Uterus (tissue), 3 donors: ENCODE measurements at regions not wholly inside any gene's neighbourhood (a gene's known extent, or its start where the extent isn't known, plus 50 kb on each side); places are given as distances from the start of the nearest gene placed in this dataset.

Experiments
- DNase-seq, 2 donors: peaks; one replicate each; pipeline ENCODE4 v3.0.0-alpha.2; 2019 to 2020
- H3K27ac ChIP-seq, 2 donors: fragments of 200-600 bp; sonication (generic); 1 replicate in 1 of 2; 2 replicates in 1 of 2; pipeline ENCODE4 v1.5.1; 2016 to 2018
- H3K27me3 ChIP-seq, 2 donors: fragments of 200-600 bp; sonication (generic); one replicate each; pipeline ENCODE4 v1.5.1; 2018 to 2019; ENCODE audit warnings: control low read depth in 1 of 2
- H3K36me3 ChIP-seq, 2 donors: fragments of 200-600 bp; sonication (generic); one replicate each; pipeline ENCODE4 v1.5.1; 2019; ENCODE audit warnings: control low read depth in 1 of 2
- H3K4me1 ChIP-seq, 2 donors: fragments of 200-600 bp; sonication (generic); one replicate each; pipeline ENCODE4 v1.5.1; 2018 to 2019; ENCODE audit warnings: control low read depth in 1 of 2
- H3K4me3 ChIP-seq, 2 donors: fragments of 200-600 bp; sonication (generic); 1 replicate in 1 of 2; 2 replicates in 1 of 2; pipeline ENCODE4 v1.5.1; 2018 to 2019; ENCODE audit warnings: mild to moderate bottlenecking in 1 of 2
- H3K9me3 ChIP-seq, 2 donors: fragments of 200-600 bp; sonication (generic); one replicate each; pipeline ENCODE4 v1.5.1; 2019; ENCODE audit warnings: control low read depth in 1 of 2
- POLR2A ChIP-seq, 2 donors: fragments of 450-650 bp; IDR thresholded peaks; one replicate each; pipeline ENCODE4 v1.6.1; 2016; ENCODE audit warnings: antibody characterized with exemption in 2 of 2, mild to moderate bottlenecking in 1 of 2, moderate library complexity in 1 of 2
- intact Hi-C: fragments of 100-400 bp; cut with DNase I; formaldehyde crosslinking; loops from one replicate; pipeline ENCODE4 v1.15.1; 2023; ENCODE audit warnings: low total_unique reads
- TF ChIP-seq, protein P1 (sequence below), 4 experiments: fragments of 200-600 bp in 2 of 4; fragments of 450-650 bp in 2 of 4; sonication (generic) in 2 of 4; IDR thresholded peaks; one replicate each; pipeline ENCODE4 v1.5.1; 2016 to 2019; ENCODE audit warnings: antibody characterized with exemption in 4 of 4, mild to moderate bottlenecking in 2 of 4, moderate library complexity in 1 of 4
- donor health status: DM: yes; HTN: yes; CAD: no.

DNA sequence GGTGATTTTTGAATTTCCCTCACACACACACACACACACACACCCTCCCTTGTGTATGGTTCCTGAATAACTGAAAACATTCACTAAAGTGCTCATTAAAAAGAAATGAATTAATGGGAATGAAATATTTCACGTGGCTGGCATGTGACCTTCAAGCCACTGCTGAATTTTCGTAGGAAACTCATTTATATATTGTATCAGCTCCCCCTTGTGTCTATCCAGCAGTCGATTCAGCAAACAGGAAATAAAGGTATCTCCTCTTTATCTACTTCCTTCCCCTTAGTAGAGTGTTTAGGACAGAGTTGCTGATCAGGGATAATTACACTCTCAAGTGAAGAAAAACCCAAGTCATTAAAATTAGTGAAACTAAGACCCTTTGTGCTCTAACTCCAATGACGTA, 912.6 kb upstream of the LCORL start:
- intact Hi-C loops: no loop called here

DNA sequence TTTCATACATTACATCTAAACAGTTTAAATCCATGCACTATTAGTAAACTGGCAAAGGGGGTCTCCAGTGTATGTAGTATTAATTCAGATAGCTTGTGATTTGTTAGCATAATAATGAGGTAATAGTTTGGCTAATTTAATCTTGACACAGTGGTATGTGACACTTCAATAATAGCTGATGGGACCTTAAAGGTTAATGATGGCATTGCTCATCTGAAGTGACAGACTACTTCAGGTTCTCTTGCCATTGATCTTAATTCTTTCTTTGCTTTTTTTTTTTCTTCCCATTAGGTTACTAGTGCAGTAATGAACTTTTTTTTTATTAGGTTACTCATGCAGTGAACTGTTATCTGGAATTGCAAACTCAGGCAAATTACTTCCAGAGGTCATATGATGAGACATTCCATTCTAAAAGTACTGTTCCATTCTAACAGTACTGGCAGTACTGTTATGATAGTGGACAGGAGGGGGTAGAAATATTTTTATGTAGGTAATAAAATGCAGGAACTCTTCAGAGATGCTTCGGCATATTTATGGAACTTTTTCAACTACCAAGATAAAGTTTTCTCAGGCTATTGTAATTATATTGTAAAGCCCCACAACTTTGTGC, 911.3 kb upstream of the LCORL start:
- DNase-seq: no peak
- H3K27me3 ChIP-seq: no peaks in the 10 kb centered on the region
- TF ChIP-seq POLR2A (IDR thresholded peaks at IDR 0.05): no peak
- no peaks in the 10 kb centered on the region for H3K36me3 ChIP-seq
- H3K27ac ChIP-seq: no peak overlapping the region
- H3K4me1 ChIP-seq: no peaks in the 10 kb centered on the region
- no peak overlapping the region for H3K4me3 ChIP-seq
- intact Hi-C loops: no loop called here
- H3K9me3 ChIP-seq: no peaks in the 10 kb centered on the region

More for the DNA sequence above, 912.6 kb upstream of the LCORL start:
- DNase-seq: no peak
- H3K36me3 ChIP-seq: no peaks in the 10 kb centered on the region
- H3K4me3 ChIP-seq: no peak overlapping the region
- no peaks in the 10 kb centered on the region for H3K9me3 ChIP-seq
- no peaks in the 10 kb centered on the region for H3K27me3 ChIP-seq
- no peaks in the 10 kb centered on the region for H3K4me1 ChIP-seq
- TF ChIP-seq, protein P1, sequence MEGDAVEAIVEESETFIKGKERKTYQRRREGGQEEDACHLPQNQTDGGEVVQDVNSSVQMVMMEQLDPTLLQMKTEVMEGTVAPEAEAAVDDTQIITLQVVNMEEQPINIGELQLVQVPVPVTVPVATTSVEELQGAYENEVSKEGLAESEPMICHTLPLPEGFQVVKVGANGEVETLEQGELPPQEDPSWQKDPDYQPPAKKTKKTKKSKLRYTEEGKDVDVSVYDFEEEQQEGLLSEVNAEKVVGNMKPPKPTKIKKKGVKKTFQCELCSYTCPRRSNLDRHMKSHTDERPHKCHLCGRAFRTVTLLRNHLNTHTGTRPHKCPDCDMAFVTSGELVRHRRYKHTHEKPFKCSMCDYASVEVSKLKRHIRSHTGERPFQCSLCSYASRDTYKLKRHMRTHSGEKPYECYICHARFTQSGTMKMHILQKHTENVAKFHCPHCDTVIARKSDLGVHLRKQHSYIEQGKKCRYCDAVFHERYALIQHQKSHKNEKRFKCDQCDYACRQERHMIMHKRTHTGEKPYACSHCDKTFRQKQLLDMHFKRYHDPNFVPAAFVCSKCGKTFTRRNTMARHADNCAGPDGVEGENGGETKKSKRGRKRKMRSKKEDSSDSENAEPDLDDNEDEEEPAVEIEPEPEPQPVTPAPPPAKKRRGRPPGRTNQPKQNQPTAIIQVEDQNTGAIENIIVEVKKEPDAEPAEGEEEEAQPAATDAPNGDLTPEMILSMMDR (IDR thresholded peaks at IDR 0.05): peak in 1 of 4 experiments; percentile 7
- no peak for TF ChIP-seq POLR2A (IDR thresholded peaks at IDR 0.05)
- no peak overlapping the region for H3K27ac ChIP-seq

DNA sequence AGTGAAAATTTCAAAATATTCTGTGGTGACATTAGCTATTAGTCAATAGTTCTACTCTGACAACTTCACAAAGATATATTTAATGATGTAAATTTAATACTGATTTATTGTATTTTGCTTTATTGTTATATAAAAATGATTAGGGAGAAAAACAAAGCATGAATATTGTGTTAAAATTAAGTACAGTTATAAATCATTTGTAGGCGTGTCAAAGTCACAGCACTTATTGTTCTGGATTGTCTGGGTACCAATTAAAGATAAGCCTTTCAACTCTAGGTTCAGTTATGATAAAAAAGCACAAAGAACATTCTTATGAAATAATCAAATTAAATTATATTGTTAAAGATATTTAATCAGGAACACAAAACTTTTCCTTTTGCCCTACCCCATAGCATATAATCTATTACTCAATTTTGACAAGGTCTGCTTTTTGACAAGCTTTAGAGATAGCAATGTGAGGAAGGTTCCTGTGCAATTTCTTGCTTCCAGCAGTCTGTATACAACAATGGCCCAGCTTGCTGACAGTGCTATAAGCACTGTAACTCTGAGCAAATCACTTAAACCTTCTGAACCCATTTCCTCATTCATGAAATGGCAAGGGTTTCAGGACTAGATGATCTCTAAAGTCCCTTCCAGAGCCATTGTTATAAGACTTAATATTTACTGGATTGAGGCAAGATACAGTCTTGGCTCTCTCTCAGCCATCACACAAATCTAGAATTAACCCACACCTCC, 910.3 kb upstream of the LCORL start:
- intact Hi-C loops: no loop called here
- DNase-seq: no peak
- no peak for TF ChIP-seq POLR2A (IDR thresholded peaks at IDR 0.05)
- TF ChIP-seq, protein P1 (IDR thresholded peaks at IDR 0.05): no peak
- H3K36me3 ChIP-seq: no peaks in the 10 kb centered on the region
- H3K27ac ChIP-seq: no peak overlapping the region
- no peak overlapping the region for H3K4me3 ChIP-seq
- H3K9me3 ChIP-seq: no peaks in the 10 kb centered on the region
- no peaks in the 10 kb centered on the region for H3K27me3 ChIP-seq
- H3K4me1 ChIP-seq: no peaks in the 10 kb centered on the region

DNA sequence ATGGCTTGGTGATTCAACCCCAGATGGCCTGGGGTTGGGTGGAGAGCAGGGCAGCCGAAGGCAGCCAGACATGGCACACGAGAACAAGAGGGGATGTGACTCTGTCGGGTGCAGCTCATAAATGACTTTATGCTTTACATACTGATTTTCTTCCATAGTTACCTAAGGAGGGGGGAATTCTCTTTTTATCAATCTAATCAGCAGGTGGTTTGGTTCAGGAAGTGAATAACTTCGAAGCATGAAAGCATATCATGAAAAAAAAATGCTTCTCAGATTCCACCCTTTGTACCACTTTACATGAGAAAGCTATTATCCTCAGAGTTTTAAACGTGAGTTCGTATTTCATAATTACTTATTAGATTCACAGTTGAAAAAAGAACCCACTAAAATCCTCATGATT, 908.9 kb upstream of the LCORL start:
- H3K27ac ChIP-seq: no peak overlapping the region
- no peaks in the 10 kb centered on the region for H3K4me1 ChIP-seq
- TF ChIP-seq POLR2A (IDR thresholded peaks at IDR 0.05): no peak
- TF ChIP-seq, protein P1 (IDR thresholded peaks at IDR 0.05): no peak
- no peak for DNase-seq
- intact Hi-C loops: no loop called here
- no peaks in the 10 kb centered on the region for H3K9me3 ChIP-seq
- no peaks in the 10 kb centered on the region for H3K27me3 ChIP-seq
- H3K4me3 ChIP-seq: no peak overlapping the region
- no peaks in the 10 kb centered on the region for H3K36me3 ChIP-seq

DNA sequence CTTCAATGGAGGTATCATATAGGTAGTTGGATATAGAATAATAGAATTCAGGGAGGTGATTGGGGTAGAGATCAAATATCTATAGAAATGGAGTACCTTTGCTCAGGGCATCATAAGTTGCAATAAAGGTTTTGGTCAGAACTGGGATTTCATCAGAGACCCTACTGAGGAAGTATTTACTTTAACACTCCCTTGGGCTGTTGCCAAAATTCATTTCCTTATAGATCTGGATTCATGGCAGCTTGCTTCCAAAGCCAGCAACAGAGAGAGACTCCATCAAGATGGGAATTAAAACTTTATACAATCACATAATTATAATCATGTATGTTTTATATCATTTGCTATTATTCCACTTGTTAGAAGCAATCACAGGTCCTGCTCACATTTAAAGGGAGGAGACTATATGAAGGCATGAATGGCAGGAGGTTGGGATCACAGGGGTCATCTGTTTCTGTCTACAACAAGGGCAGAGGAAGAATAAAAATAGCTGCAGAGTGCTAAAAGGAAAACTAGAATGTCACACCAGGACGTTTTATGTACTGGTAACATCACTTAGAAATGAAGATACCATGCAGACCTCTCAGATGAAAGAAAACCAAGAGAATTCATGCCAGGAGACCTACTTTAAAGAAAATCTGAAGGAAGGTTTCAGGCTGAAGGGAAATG, 902.1 kb upstream of the LCORL start:
- Histone ChIP-seq H3K27me3 (no peaks in the 10 kb centered on the region), H3K36me3 (no peaks in the 10 kb centered on the region), H3K27ac (no peak overlapping the region), H3K9me3 (no peaks in the 10 kb centered on the region), H3K4me3 (no peak overlapping the region), H3K4me1 (no peaks in the 10 kb centered on the region)
- intact Hi-C loops: no loop called here
- TF ChIP-seq, protein P1 (IDR thresholded peaks at IDR 0.05): no peak
- no peak for TF ChIP-seq POLR2A (IDR thresholded peaks at IDR 0.05)
- DNase-seq: no peak
